B cell (primary cell): ENCODE measurements at regions not wholly inside any gene's neighbourhood (a gene's known extent, or its start where the extent isn't known, plus 50 kb on each side); places are given as distances from the start of the nearest gene placed in this dataset.

ENCODE experiments used
- ATAC-seq: fragments of 200-7000 bp; cut with Tn5 transposase; one replicate; pipeline ENCODE4 v1.10.0; 2021; ENCODE audit warnings: low read depth, mild to moderate bottlenecking, moderate number of reproducible peaks, moderate library complexity
- CTCF ChIA-PET: fragments of 350-600 bp; sonication (Branson Sonifier 250); formaldehyde crosslinking; loops from one replicate; lab custom pipeline; 2021; ENCODE audit warnings: antibody characterized with exemption, inconsistent platforms; lab: Charles Lee
- POLR2A ChIA-PET: fragments of 350-600 bp; sonication (Branson Sonifier 250); formaldehyde crosslinking; loops from one replicate; lab custom pipeline; 2021; ENCODE audit warnings: antibody characterized with exemption; lab: Charles Lee
- DNase-seq: peaks from one replicate; pipeline ENCODE4 v3.0.0; 2013
- H2AFZ ChIP-seq: 2 replicates; pipeline ENCODE4 v1.6.1; 2012; ENCODE audit warnings: mild to moderate bottlenecking, low read depth, low read length; ENCODE audit not compliant: insufficient read depth, poor library complexity, severe bottlenecking
- H3K27ac ChIP-seq, 2 donors: 1 replicate in 1 of 2; 2 replicates in 1 of 2; pipeline ENCODE4 v1.5.1; 2012 to 2013; ENCODE audit warnings: low read length in 2 of 2, mild to moderate bottlenecking in 2 of 2, moderate library complexity in 1 of 2
- H3K27me3 ChIP-seq, 4 experiments: fragments of 200-600 bp in 1 of 4; sonication (generic) in 1 of 4; replicated peaks in 1 of 4; 1 replicate in 2 of 4; 2 replicates in 2 of 4; pipeline versions ENCODE4 v1.6.1 to v1.7.0; 2013 to 2016; ENCODE audit warnings: low read length in 3 of 4, mild to moderate bottlenecking in 2 of 4, mixed read lengths in 1 of 4, moderate library complexity in 1 of 4; ENCODE audit not compliant: insufficient read depth in 4 of 4, control insufficient read depth in 3 of 4; ENCODE audit errors: control extremely low read depth in 1 of 4
- H3K36me3 ChIP-seq, 2 experiments: replicated peaks in 1 of 2; 1 replicate in 1 of 2; 2 replicates in 1 of 2; pipeline versions ENCODE4 v1.6.1 to v1.7.1; 2013; ENCODE audit warnings: low read length in 1 of 2; ENCODE audit not compliant: insufficient read depth in 2 of 2, control insufficient read depth in 1 of 2; ENCODE audit errors: control extremely low read depth in 1 of 2, extremely low read depth in 1 of 2
- H3K4me1 ChIP-seq, 2 donors: fragments of 200-600 bp in 1 of 2; sonication (generic) in 1 of 2; 1 replicate in 1 of 2; 2 replicates in 1 of 2; pipeline versions ENCODE4 v1.5.1 to v1.6.1; 2013 to 2017; ENCODE audit warnings: low read length in 2 of 2; ENCODE audit not compliant: control insufficient read depth in 2 of 2, insufficient read depth in 2 of 2
- H3K4me2 ChIP-seq: replicated peaks from 2 replicates; pipeline ENCODE3; 2012; ENCODE audit warnings: mild to moderate bottlenecking, low read depth, low read length; ENCODE audit not compliant: poor library complexity, severe bottlenecking
- H3K4me3 ChIP-seq, 5 experiments: fragments of 200-600 bp in 1 of 5; sonication (generic) in 1 of 5; 1 replicate in 3 of 5; 2 replicates in 2 of 5; pipeline versions ENCODE4 v1.5.1 to v1.7.0; 2011 to 2016; ENCODE audit warnings: low read length in 4 of 5, mild to moderate bottlenecking in 4 of 5, low read depth in 2 of 5, control low read depth in 1 of 5, moderate library complexity in 1 of 5; ENCODE audit not compliant: insufficient read depth in 1 of 5; ENCODE audit errors: control extremely low read depth in 1 of 5, extremely low read depth in 1 of 5
- H3K79me2 ChIP-seq: fragments of 200-600 bp; sonication (generic); one replicate; pipeline ENCODE4 v1.6.0; 2016; ENCODE audit warnings: low read length; ENCODE audit not compliant: control insufficient read depth, insufficient read depth
- H3K9ac ChIP-seq: fragments of 200-600 bp; sonication (generic); 2 replicates; pipeline ENCODE4 v1.6.1; 2017; ENCODE audit warnings: mild to moderate bottlenecking, low read length, moderate library complexity
- H3K9me3 ChIP-seq, 3 donors: one replicate each; pipeline versions ENCODE4 v1.6.1 to v1.7.1; 2013; ENCODE audit warnings: low read length in 2 of 3; ENCODE audit not compliant: control insufficient read depth in 2 of 3, insufficient read depth in 1 of 3; ENCODE audit errors: control extremely low read depth in 1 of 3
- H4K20me1 ChIP-seq: 2 replicates; pipeline ENCODE4 v1.6.0; 2012; ENCODE audit warnings: mild to moderate bottlenecking, low read length; ENCODE audit not compliant: insufficient read depth, control insufficient read depth, poor library complexity, severe bottlenecking
- H3K27ac Mint-ChIP-seq: one replicate; pipeline ENCODE4 v1.8.0; 2021; ENCODE audit warnings: mixed read lengths
- H3K27me3 Mint-ChIP-seq: one replicate; pipeline ENCODE4 v1.8.0; 2021; ENCODE audit warnings: mixed read lengths
- H3K4me1 Mint-ChIP-seq: one replicate; pipeline ENCODE4 v1.8.0; 2021; ENCODE audit warnings: mixed read lengths
- H3K4me3 Mint-ChIP-seq: one replicate; pipeline ENCODE4 v1.8.0; 2021; ENCODE audit warnings: mixed read lengths
- H3K9me3 Mint-ChIP-seq: one replicate; pipeline ENCODE4 v1.8.0; 2022; ENCODE audit warnings: mixed read lengths; ENCODE audit not compliant: insufficient read depth
- CTCF ChIP-seq: fragments of 200-600 bp; IDR thresholded peaks from one replicate; pipeline ENCODE4 v1.8.0; 2022; ENCODE audit warnings: antibody characterized with exemption, mild to moderate bottlenecking
- EZH2 ChIP-seq: IDR thresholded peaks from 2 replicates; pipeline ENCODE4 v1.6.1; 2012; ENCODE audit warnings: borderline replicate concordance, low read depth, mild to moderate bottlenecking, moderate library complexity, low read length; ENCODE audit not compliant: insufficient read depth, poor library complexity, severe bottlenecking
- WGBS: methylation state at CpG from one replicate; pipeline ENCODE4 v1.1.5; 2013; ENCODE audit warnings: missing lambda C conversion rate; ENCODE audit not compliant: insufficient coverage; 5-methylcytosine and 5-hydroxymethylcytosine counted together
- intact Hi-C: fragments of 100-400 bp; cut with micrococcal nuclease; formaldehyde crosslinking; loops from one replicate; pipeline ENCODE4 v1.10.0; 2022

GRCh38 chr1:215287362-215287761 lies 204.8 kb downstream of the KCNK2 start:
- no peak for TF ChIP-seq CTCF
- no peak for TF ChIP-seq EZH2
- no peak for ATAC-seq
- H3K79me2 ChIP-seq: no peaks in the 10 kb centered on the region
- Mint-ChIP-seq H3K4me1 (no peaks in the 10 kb centered on the region), H3K9me3 (peaks cover 2% of the 10 kb centered on the region), H3K27ac (no peak overlapping the region), H3K27me3 (no peaks in the 10 kb centered on the region), H3K4me3 (no peak overlapping the region)
- no peak overlapping the region for H3K4me2 ChIP-seq
- no peak overlapping the region for H3K9ac ChIP-seq
- CTCF ChIA-PET: no interaction called here
- H3K36me3 ChIP-seq: no peaks in the 10 kb centered on the region
- H4K20me1 ChIP-seq: no peaks in the 10 kb centered on the region
- intact Hi-C loops: no loop called here
- H3K4me1 ChIP-seq: no peaks in the 10 kb centered on the region
- H2AFZ ChIP-seq: no peak overlapping the region
- WGBS: no CpG with 5 or more reads among the region's 2 CpGs
- H3K27ac ChIP-seq: no peak overlapping the region
- no peaks in the 10 kb centered on the region for H3K9me3 ChIP-seq
- DNase-seq: no peak
- H3K27me3 ChIP-seq: no peaks in the 10 kb centered on the region
- POLR2A ChIA-PET: no interaction called here
- no peak overlapping the region for H3K4me3 ChIP-seq

- H3K4me3 Mint-ChIP-seq: no peak overlapping the region
- no peaks in the 10 kb centered on the region for H3K4me1 ChIP-seq
- H3K27ac ChIP-seq: no peak overlapping the region
- no peak overlapping the region for H2AFZ ChIP-seq
- ATAC-seq: no peak
- H3K4me1 Mint-ChIP-seq: no peaks in the 10 kb centered on the region
- no peak overlapping the region for H3K4me3 ChIP-seq
- H3K36me3 ChIP-seq: no peaks in the 10 kb centered on the region
- H3K27ac Mint-ChIP-seq: no peak overlapping the region
- H3K9me3 Mint-ChIP-seq: peaks cover 7% of the 10 kb centered on the region
- TF ChIP-seq EZH2 (no peak), CTCF (no peak)
- intact Hi-C loops: no loop called here
- no peaks in the 10 kb centered on the region for H4K20me1 ChIP-seq
- H3K79me2 ChIP-seq: no peaks in the 10 kb centered on the region
- H3K9ac ChIP-seq: no peak overlapping the region
- ChIA-PET POLR2A (no interaction called here), CTCF (no interaction called here)
- H3K4me2 ChIP-seq: no peak overlapping the region
- DNase-seq: no peak
- H3K27me3 Mint-ChIP-seq: no peaks in the 10 kb centered on the region
- H3K9me3 ChIP-seq: peaks cover 0 to 7% (median 0%) of the 10 kb centered on the region in 3 donors
- H3K27me3 ChIP-seq: no peaks in the 10 kb centered on the region
These were observed 207.5 kb downstream of the KCNK2 start for GRCh38 chr1:215290018-215290417.
